HepG2 (cell line): ENCODE measurements at regions not wholly inside any gene's neighbourhood (a gene's known extent, or its start where the extent isn't known, plus 50 kb on each side); places are given as distances from the start of the nearest gene placed in this dataset.

Experiments used
- ATAC-seq: fragments of 200-7000 bp; cut with Tn5 transposase; 3 replicates; pipeline ENCODE4 v1.9.1; 2020; ENCODE audit warnings: mild to moderate bottlenecking, moderate library complexity
- BruUV-seq: library from RNA; stranded (reverse); fragments of 400-500 nt; replicated peaks from 2 replicates; lab custom pipeline; 2021; lab: Mats Ljungman, UMichigan
- CTCF ChIA-PET: fragments of 300-600 bp; formaldehyde crosslinking; extraction: SDS; loops from one replicate; lab custom pipeline; 2021; ENCODE audit warnings: low total read pairs, inconsistent platforms, low intra/inter-chr PET ratio; lab: Yijun Ruan, JAX
- POLR2A ChIA-PET: fragments of 350-600 bp; sonication (Branson Sonifier 250); formaldehyde crosslinking; loops from one replicate; lab custom pipeline; 2020; ENCODE audit warnings: antibody characterized with exemption, inconsistent platforms; lab: Yijun Ruan, JAX
- DNase-seq: peaks from one replicate; pipeline ENCODE4 v3.0.0-alpha.2; 2015; ENCODE audit warnings: low spot score
- FAIRE-seq: peaks from 3 replicates; lab custom pipeline; 2011; peaks lifted over from hg19 to GRCh38; lab: Jason Lieb, UNC
- H2AFZ ChIP-seq: one replicate; pipeline ENCODE4 v1.6.1; 2011; ENCODE audit warnings: low read length, inconsistent platforms
- H3K27ac ChIP-seq: fragments of 300-600 bp; 3 replicates; pipeline ENCODE4 v1.8.0; 2011; ENCODE audit warnings: mixed run types, mild to moderate bottlenecking, mixed read lengths, low read length, inconsistent platforms; ENCODE audit not compliant: insufficient read depth; ENCODE audit errors: extremely low read length
- H3K27me3 ChIP-seq, 2 experiments: fragments of 200-600 bp in 1 of 2; 2 replicates in 1 of 2; 3 replicates in 1 of 2; pipeline versions ENCODE4 v1.6.0 to v1.8.0; 2011; ENCODE audit warnings: low read length in 2 of 2, mild to moderate bottlenecking in 2 of 2, moderate library complexity in 2 of 2, inconsistent platforms in 1 of 2; ENCODE audit not compliant: insufficient read depth in 2 of 2, control insufficient read depth in 1 of 2
- H3K36me3 ChIP-seq, 2 experiments: fragments of 200-600 bp in 1 of 2; replicated peaks in 1 of 2; 2 replicates in 1 of 2; 3 replicates in 1 of 2; pipeline versions ENCODE4 v1.5.1 to v1.8.0; 2011; ENCODE audit warnings: low read length in 2 of 2, inconsistent platforms in 1 of 2; ENCODE audit not compliant: insufficient read depth in 2 of 2, control insufficient read depth in 1 of 2
- H3K4me1 ChIP-seq: 2 replicates; pipeline ENCODE4 v1.5.1; 2012; ENCODE audit warnings: low read length, inconsistent platforms; ENCODE audit not compliant: insufficient read depth
- H3K4me2 ChIP-seq: 2 replicates; pipeline ENCODE4 v1.6.0; 2011; ENCODE audit warnings: low read depth, low read length, inconsistent platforms
- H3K4me3 ChIP-seq, 3 experiments: fragments of 200-600 bp in 1 of 3; sonication (generic), shearing (Covaris generic) in 1 of 3; replicated peaks in 1 of 3; 2 replicates each; pipeline ENCODE4 v1.5.1; 2011 to 2016; ENCODE audit warnings: low read length in 3 of 3, inconsistent platforms in 2 of 3, low read depth in 2 of 3, mild to moderate bottlenecking in 2 of 3, control low read depth in 1 of 3, mixed read lengths in 1 of 3; ENCODE audit not compliant: insufficient read depth in 1 of 3
- H3K79me2 ChIP-seq: one replicate; pipeline ENCODE4 v1.6.1; 2011; ENCODE audit warnings: low read length, inconsistent platforms; ENCODE audit not compliant: insufficient read depth
- H3K9ac ChIP-seq: 2 replicates; pipeline ENCODE4 v1.6.0; 2011; ENCODE audit warnings: mild to moderate bottlenecking, low read depth, low read length, inconsistent platforms; ENCODE audit not compliant: insufficient read depth
- H3K9me3 ChIP-seq: 2 replicates; pipeline ENCODE4 v1.5.1; 2012; ENCODE audit warnings: mild to moderate bottlenecking, low read length
- H4K20me1 ChIP-seq: 2 replicates; pipeline ENCODE4 v1.6.0; 2011; ENCODE audit warnings: inconsistent platforms, mild to moderate bottlenecking, low read length, moderate library complexity; ENCODE audit not compliant: insufficient read depth
- ARID4A ChIP-seq: sonication (generic); formaldehyde crosslinking; IDR thresholded peaks from 2 replicates; pipeline ENCODE4 v1.5.0; 2020; ENCODE audit warnings: mild to moderate bottlenecking, missing genetic modification reagents, borderline replicate concordance
- CHD4 ChIP-seq: fragments of 200-600 bp; sonication (generic); IDR thresholded peaks from 2 replicates; pipeline ENCODE4 v1.7.0; 2017; ENCODE audit warnings: mild to moderate bottlenecking, low read length, borderline replicate concordance
- HES4 ChIP-seq: sonication (generic); formaldehyde crosslinking; IDR thresholded peaks from 2 replicates; pipeline ENCODE4 v1.9.0; 2021; ENCODE audit warnings: mild to moderate bottlenecking, missing genetic modification reagents, borderline replicate concordance
- HIVEP1 ChIP-seq: sonication (generic); formaldehyde crosslinking; IDR thresholded peaks from 2 replicates; pipeline ENCODE4 v1.4.0; 2020; ENCODE audit warnings: mild to moderate bottlenecking, missing genetic modification reagents
- KLF16 ChIP-seq, 2 experiments: sonication (generic) in 1 of 2; formaldehyde crosslinking in 1 of 2; IDR thresholded peaks; 2 replicates each; pipeline versions ENCODE4 v1.6.1 to v1.8.0; 2016 to 2023; ENCODE audit warnings: missing genetic modification reagents in 2 of 2, missing compliant biosample characterization in 1 of 2
- MTF1 ChIP-seq: sonication (generic); formaldehyde crosslinking; IDR thresholded peaks from 2 replicates; pipeline ENCODE4 v1.5.0; 2020; ENCODE audit warnings: missing genetic modification reagents
- NAIF1 ChIP-seq: sonication (generic); formaldehyde crosslinking; IDR thresholded peaks from 2 replicates; pipeline ENCODE4 v1.5.0; 2020; ENCODE audit warnings: mild to moderate bottlenecking, missing genetic modification reagents, borderline replicate concordance
- PBX3 ChIP-seq: sonication (generic); formaldehyde crosslinking; IDR thresholded peaks from 2 replicates; pipeline ENCODE4 v1.8.1; 2023; ENCODE audit warnings: missing genetic modification reagents, inconsistent platforms, borderline replicate concordance
- SIN3B ChIP-seq: fragments of 150-350 bp; IDR thresholded peaks from 2 replicates; pipeline ENCODE4 v1.6.1; 2014; ENCODE audit warnings: low read length
- TRIM22 ChIP-seq: fragments of 450-650 bp; IDR thresholded peaks from 2 replicates; pipeline ENCODE4 v1.6.1; 2017
- XRCC5 ChIP-seq: fragments of 200-400 bp; formaldehyde crosslinking; optimal IDR thresholded peaks from 2 replicates; pipeline ENCODE3; 2017; ENCODE audit warnings: mild to moderate bottlenecking, low read length
- ZBTB14 ChIP-seq: sonication (generic); formaldehyde crosslinking; IDR thresholded peaks from 2 replicates; pipeline ENCODE4 v1.4.0; 2020; ENCODE audit warnings: missing genetic modification reagents
- ZBTB20 ChIP-seq: sonication (generic); formaldehyde crosslinking; IDR thresholded peaks from 2 replicates; pipeline ENCODE4 v1.8.1; 2023; ENCODE audit warnings: missing genetic modification reagents, low read depth, mild to moderate bottlenecking, borderline replicate concordance
- ZFP41 ChIP-seq: sonication (generic); formaldehyde crosslinking; IDR thresholded peaks from 2 replicates; pipeline ENCODE4 v1.4.0; 2020; ENCODE audit warnings: mild to moderate bottlenecking, missing genetic modification reagents, borderline replicate concordance
- ZNF30 ChIP-seq: sonication (generic); formaldehyde crosslinking; IDR thresholded peaks from 2 replicates; pipeline ENCODE4 v1.5.0; 2020; ENCODE audit warnings: mild to moderate bottlenecking, missing genetic modification reagents
- ZNF350 ChIP-seq: sonication (generic); formaldehyde crosslinking; IDR thresholded peaks from 2 replicates; pipeline ENCODE4 v1.4.0; 2020; ENCODE audit warnings: mild to moderate bottlenecking, low read depth, missing genetic modification reagents, borderline replicate concordance
- ZNF543 ChIP-seq: sonication (generic); formaldehyde crosslinking; IDR thresholded peaks from 2 replicates; pipeline ENCODE4 v1.4.0; 2020; ENCODE audit warnings: mild to moderate bottlenecking, missing genetic modification reagents
- ZSCAN25 ChIP-seq: sonication (generic); formaldehyde crosslinking; IDR thresholded peaks from 2 replicates; pipeline ENCODE4 v1.8.0; 2022; ENCODE audit warnings: mild to moderate bottlenecking, missing genetic modification reagents
- WGBS: methylation state at CpG from one replicate; pipeline ENCODE4 v1.1.6; 2017; ENCODE audit warnings: low lambda C conversion rate; 5-methylcytosine and 5-hydroxymethylcytosine counted together
- in situ Hi-C: cut with HindIII; loops from 2 replicates; pipeline ENCODE4 v1.10.0; 2017; ENCODE audit warnings: low pct_unique_long_range_greater_than_20kb; ENCODE audit not compliant: extremely low pct_ligation_motif_present
- intact Hi-C: fragments of 100-400 bp; cut with micrococcal nuclease; formaldehyde crosslinking; loops from one replicate; pipeline ENCODE4 v1.10.0; 2022; ENCODE audit not compliant: unreplicated experiment

DNA sequence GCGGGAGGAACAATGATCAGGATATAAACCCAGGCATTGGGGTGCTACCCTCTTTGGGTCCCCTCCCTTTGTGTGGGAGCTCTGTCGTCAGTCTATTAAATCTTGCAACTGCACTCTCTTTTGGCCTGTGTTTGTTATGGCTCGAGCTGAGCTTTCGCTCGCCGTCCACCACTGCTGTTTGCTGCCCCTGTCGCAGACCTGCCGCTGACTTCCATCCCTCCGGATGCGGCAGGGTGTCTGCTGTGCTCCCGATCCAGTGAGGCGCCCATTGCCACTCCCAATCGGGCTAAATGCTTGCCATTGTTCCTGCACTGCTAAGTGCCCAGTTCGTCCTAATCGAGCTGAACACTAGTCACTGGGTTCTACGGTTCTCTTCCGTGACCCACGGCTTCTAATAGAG, 1443.7 kb upstream of the CADM2 start:
- Histone ChIP-seq H2AFZ (no peak overlapping the region), H3K36me3 (no peaks in the 10 kb centered on the region), H3K4me3 (no peak overlapping the region), H3K27ac (no peak overlapping the region), H3K4me1 (no peaks in the 10 kb centered on the region), H3K27me3 (no peaks in the 10 kb centered on the region), H3K9ac (no peak overlapping the region), H4K20me1 (no peaks in the 10 kb centered on the region), H3K9me3 (no peaks in the 10 kb centered on the region), H3K4me2 (no peak overlapping the region), H3K79me2 (no peaks in the 10 kb centered on the region)
- in situ Hi-C loops = no loop called here
- no TSS peak for BruUV-seq
- TF ChIP-seq MTF1 (CRISPR knock-in tag) = no peak
- TF ChIP-seq ARID4A (CRISPR knock-in tag) = no peak
- no peak for TF ChIP-seq CHD4
- no peak for TF ChIP-seq ZBTB20 (CRISPR knock-in tag)
- TF ChIP-seq HIVEP1 (CRISPR knock-in tag) = no peak
- TF ChIP-seq KLF16 (CRISPR knock-in tag; IDR thresholded peaks at IDR 0.05) = no peak
- no peak for TF ChIP-seq ZBTB14 (CRISPR knock-in tag)
- TF ChIP-seq HES4 = no peak
- no peak for TF ChIP-seq ZNF543 (CRISPR knock-in tag)
- TF ChIP-seq TRIM22 = no peak
- TF ChIP-seq PBX3 (CRISPR knock-in tag) = no peak
- TF ChIP-seq ZNF30 (CRISPR knock-in tag) = no peak
- TF ChIP-seq ZSCAN25 (CRISPR knock-in tag) = no peak
- TF ChIP-seq ZNF350 (CRISPR knock-in tag) = no peak
- TF ChIP-seq SIN3B = no peak
- no peak for TF ChIP-seq NAIF1 (CRISPR knock-in tag)
- TF ChIP-seq ZFP41 = no peak
- TF ChIP-seq XRCC5 = no peak
- FAIRE-seq = no peak
- intact Hi-C loops = no loop called here
- ChIA-PET CTCF (no interaction called here), POLR2A (no interaction called here)
- WGBS = 46% methylated on average over 18 of the region's 18 CpGs
- DNase-seq = no peak
- ATAC-seq = no peak
